SIG-M5 treated with dmso at 0.1 percent for 504 hours (cell line): ENCODE measurements at regions not wholly inside any gene's neighbourhood (a gene's known extent, or its start where the extent isn't known, plus 50 kb on each side); places are given as distances from the start of the nearest gene placed in this dataset.
"Not testable (repeated sequence)": the region's sequence is repeated elsewhere in the genome, so short reads cannot be mapped to it uniquely, and the experiment has no call there.

Source experiments
- DNase-seq: peaks from one replicate; lab custom pipeline; 2025; ENCODE audit not compliant: unreplicated experiment; lab: John Stamatoyannopoulos, UW

DNA sequence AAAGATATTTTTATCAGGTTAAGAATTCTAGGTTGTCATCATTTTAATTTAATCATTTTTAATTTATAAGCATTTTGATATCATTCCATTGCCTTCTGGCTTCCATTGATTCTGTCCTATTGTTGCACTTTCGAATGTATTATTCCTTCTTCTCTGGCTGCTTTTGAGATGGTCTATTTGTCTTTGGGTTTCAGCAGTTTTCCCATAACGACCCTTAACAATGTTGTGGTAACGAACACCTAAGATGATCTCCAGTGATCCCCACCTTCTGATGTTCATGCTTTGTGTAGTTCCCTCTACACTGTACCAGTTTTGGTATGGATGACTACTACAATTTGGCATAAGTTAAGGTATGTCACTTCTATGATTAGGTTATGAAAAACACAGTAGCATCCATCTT lies 59.9 kb downstream of the MINAR1 start:
- DNase-seq = no peak

- DNase-seq = no peak
These were observed 62.3 kb downstream of the MINAR1 start for GRCh38 chr15:79494384-79494909.

GRCh38 chr15:79494963-79495755 lies 63.0 kb downstream of the MINAR1 start:
- DNase-seq = no peak

DNA sequence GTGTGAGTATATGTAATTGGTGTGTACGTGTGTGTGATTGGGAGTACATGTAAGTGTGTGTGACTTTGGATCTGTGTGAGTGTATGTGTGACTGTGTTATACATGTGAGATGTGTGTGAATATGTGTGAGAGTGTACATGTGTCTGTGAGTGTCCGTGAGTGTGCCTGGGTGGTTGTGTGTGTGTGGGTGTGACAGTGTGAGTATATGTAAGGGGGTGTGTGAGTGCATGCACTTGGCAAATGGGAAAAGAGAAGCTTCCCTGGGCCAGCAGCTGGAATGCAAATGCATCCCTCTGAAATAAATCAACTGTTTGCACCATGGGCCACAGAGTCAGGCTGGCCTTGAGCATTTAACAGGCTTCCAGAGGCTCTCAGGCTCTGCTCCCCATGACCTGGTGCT lies 63.6 kb downstream of the MINAR1 start:
- DNase-seq = no peak

DNA sequence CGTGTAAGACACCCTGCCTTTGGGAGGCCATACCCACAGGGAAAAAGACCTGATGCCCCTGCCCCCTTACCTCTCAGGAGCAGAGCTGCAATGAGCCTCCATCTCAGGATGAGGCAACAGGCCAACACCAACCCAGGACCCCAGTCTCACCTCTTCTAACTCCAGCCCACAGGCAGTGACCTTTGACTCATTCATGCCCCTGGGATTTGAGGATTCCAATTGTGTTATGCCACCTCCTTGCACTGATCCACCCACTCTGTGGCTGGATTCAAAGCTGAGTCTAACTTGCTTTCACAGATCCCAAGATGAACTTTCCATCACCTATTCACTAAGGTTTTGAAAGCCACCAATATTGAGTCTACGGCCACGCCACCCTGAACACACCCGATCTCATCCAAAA lies 64.7 kb downstream of the MINAR1 start:
- no peak for DNase-seq

GRCh38 chr15:79501086-79501485 lies 69.0 kb downstream of the MINAR1 start:
- no peak for DNase-seq

DNA sequence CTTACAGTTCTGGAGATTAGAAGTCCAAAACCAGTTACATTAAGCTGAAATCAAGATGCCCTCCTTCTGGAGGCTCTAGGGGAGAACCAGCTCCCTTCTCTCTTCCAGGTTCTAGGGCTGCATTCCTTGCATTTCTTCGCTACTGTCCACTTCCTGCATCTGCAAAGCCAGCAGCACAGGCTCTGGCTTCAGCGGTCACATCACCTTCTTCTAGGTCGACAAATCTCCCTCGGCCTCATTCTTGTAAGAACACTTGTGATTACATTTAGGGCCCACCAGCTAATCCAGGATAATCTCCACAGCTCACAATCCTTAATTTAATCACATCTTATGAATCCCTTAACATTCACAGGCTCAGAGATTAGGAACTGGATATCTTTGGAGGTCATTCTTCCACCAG lies 73.8 kb downstream of the MINAR1 start:
- no peak for DNase-seq

DNA sequence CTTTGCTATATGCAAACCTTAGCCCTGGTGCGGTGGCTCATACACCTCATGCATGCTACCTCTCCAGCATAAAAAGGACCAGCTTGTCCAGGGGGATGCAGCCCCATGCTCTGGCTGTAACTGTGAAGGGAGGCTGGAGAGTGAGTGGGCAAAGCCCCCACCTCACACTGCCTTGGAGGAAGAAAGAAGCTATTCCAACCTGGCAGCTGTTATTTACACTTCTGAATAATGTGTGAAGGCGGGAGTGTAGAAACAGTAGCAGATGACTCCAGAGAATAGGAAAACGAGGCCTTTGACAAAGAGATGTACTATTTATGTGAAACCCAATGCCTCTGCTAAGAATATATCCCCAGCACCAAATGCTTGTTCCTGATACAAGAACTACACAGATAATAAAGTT lies 80.7 kb downstream of the MINAR1 start:
- not testable (repeated sequence) for DNase-seq

- DNase-seq = no peak
These were observed 81.3 kb downstream of the MINAR1 start for GRCh38 chr15:79513417-79513816.

- no peak for DNase-seq
These were observed 81.8 kb downstream of the MINAR1 start for GRCh38 chr15:79513940-79514339.

DNA sequence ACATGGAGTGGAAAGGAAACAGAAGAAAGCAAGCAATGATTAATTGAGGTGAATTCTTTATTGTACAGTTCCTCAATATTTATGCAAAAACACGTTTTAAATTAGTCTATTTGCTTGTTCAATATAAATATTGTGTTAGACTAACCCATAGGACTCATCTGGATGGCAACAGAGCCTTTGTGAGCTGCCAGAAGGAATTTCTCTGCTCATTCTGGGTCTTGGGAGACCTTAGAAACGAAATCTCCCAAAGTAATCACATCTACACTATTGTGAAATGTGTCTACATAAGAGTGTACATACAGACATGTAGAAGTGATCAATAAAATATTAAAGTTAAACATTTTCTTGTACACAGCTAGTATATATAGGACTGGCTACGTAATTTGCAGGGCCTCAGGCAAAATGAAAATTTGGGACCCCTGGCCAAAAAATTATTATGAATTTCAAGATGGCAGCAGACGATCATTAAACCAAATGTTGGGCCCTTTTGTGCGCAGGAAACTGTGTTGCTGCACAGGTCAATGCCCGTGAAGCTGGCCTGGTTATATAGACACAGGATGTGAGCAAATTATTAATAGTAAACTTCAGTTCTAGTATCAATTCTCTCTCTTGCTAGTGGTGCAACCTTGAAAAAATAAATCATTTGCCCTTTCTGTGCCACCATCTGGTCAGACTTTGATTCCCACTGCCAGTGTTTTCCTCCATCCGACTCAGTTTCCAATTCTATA lies 83.3 kb downstream of the MINAR1 start:
- DNase-seq = no peak

GRCh38 chr15:79516155-79516554 lies 84.0 kb downstream of the MINAR1 start:
- DNase-seq = no peak

DNA sequence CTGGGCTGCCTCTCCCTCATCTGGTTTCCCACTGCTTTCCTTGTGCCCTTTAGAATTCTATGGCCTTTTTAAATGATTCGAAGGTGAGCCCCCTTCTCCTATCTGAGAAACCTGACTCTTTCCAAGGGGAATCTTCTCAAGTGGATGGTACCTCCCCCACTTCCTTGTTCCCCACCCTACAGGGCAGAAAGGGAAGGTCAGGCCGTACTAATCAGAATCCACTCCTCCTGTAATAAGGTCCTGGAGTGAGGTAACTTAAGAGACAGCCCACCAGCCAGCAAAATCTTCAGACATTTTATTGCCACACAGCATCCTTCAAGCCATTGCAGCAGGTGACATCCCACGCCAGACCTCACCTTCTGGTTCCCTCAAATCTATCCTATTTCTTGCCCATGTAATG lies 84.5 kb downstream of the MINAR1 start:
- DNase-seq = no peak

- DNase-seq = no peak
These were observed 87.5 kb downstream of the MINAR1 start for GRCh38 chr15:79519628-79520027.

DNA sequence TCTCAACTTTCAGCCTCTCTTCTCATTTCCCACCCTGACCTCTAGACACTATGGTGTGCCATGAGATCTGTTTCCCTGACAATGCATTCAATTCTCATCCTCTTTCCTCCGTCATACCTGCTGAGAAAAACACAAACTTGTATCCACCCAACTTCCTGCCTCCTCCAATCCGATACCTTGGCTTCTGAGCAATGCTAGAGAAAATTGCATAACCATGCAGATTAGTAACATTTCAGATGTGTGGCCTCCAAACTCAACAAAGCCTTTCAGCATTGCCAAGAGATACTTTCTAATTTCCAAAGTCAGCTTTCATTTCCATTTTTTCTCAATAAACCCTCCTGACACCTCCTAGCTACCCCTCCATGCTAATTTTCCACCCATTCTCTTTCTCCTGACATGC lies 88.5 kb downstream of the MINAR1 start:
- no peak for DNase-seq

DNA sequence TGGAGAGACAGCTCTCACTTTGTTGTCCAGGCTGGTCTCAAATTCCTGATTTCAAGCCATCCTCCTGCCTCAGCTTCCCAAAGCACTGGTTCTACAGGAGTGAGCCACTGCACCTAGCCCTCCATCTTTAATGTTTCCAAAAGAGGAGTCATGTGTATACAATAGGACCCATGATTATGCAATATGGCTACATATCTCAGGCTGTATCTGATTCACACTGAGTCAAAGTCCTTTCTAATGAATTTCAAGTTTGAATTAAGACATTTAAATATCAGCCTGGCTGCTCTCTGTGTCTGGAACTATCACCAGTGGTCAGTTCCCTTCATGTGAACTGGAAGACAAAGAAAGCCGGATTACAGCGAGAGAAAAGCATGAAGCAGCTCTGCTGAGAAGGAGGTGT lies 90.5 kb downstream of the MINAR1 start:
- DNase-seq = no peak

DNA sequence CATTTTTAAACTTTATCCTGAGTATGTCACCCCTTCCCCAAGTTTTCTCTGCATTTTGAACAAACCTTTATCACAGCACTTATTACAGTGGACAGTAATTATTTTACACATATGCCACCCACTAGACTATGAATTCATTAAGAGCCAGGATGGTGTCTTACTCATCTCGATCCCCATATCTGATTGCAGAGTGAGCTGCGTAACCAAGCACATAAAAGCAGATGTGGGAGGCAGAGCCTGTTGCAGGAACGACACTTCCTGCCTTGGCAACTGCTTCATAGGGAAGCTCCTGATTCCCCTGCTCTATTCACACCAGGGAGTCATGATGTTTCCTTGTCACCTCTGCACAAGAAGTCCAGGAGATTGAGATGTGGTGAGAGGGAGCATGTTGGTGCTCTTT lies 91.1 kb downstream of the MINAR1 start:
- DNase-seq = no peak

DNA sequence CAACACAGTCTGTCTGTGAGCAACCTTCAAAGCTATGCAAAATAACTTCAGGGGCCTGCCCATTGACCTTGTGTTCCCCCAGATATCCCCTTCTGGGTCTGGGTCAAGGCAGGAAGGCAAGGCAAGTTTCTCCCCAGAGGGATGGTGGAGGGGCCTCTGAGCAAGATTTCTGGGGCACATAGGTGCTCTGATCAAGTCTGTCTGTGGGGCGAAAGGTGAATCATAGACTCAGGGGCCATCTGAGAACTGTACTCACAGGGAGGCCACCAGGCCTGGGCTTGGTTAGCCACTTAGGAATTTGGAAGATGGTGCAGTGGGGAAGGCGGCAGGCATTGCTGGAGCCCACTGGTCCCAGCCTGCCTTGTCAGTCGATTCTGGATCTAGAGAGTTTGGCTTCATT lies 92.4 kb downstream of the MINAR1 start:
- no peak for DNase-seq

GRCh38 chr15:79526376-79526775 lies 94.2 kb downstream of the MINAR1 start:
- no peak for DNase-seq

GRCh38 chr15:79527821-79528220 lies 95.7 kb downstream of the MINAR1 start:
- DNase-seq = no peak

DNA sequence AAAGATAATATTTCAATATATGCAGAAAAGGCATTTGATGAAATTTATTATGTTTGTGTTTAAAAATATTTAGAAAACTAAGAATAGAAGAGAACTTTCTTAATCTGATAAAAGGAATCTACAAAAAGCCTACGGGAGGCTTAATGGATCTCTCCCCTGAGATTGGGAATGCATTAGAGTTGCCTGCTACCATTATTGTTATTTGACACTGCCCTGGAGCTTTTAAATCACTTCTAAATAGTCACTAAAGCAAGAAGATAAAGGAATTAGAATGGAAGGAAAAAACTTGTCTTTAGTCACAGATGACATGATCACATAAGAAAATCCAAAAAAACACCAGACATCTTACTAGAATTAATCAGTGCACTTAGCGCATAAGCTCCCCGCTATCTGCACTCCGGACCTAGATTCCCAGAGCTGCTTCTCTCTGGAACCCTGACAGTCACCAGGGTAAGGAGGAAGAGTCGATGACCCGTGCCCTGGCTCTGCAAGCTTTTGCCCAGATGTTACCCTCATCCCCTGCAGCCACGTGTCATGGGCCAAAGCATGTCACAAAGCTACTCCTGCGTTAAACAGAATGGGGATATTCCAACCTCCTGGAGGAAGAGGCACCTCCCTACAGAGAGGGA lies 97.1 kb downstream of the MINAR1 start:
- DNase-seq = no peak

GRCh38 chr15:79535536-79535935 lies 103.4 kb downstream of the MINAR1 start:
- no peak for DNase-seq
